SK-N-SH (cell line): ENCODE measurements at regions not wholly inside any gene's neighbourhood (a gene's known extent, or its start where the extent isn't known, plus 50 kb on each side); places are given as distances from the start of the nearest gene placed in this dataset.

Experiments used
- CTCF ChIA-PET: fragments of 300-600, 350-600 bp; formaldehyde crosslinking; extraction: SDS; loops from one replicate; lab custom pipeline; 2021; lab: Yijun Ruan, JAX
- POLR2A ChIA-PET: fragments of 350-600 bp; sonication (Branson Sonifier 250); formaldehyde crosslinking; extraction: SDS; loops from one replicate; lab custom pipeline; 2020; ENCODE audit warnings: antibody characterized with exemption, inconsistent platforms; lab: Yijun Ruan, JAX
- DNase-seq: peaks from one replicate; pipeline ENCODE4 v3.0.0; 2012
- H2AFZ ChIP-seq: fragments of 200-600 bp; sonication (generic); 2 replicates; pipeline ENCODE4 v1.8.1; 2016; ENCODE audit warnings: antibody characterized with exemption, mild to moderate bottlenecking, low read depth
- H3F3A ChIP-seq: fragments of 200-600 bp; sonication (generic); replicated peaks from 2 replicates; pipeline ENCODE3; 2016; ENCODE audit warnings: antibody characterized with exemption, mild to moderate bottlenecking; ENCODE audit not compliant: insufficient read depth
- H3K27ac ChIP-seq, 2 experiments: fragments of 200-500 bp in 1 of 2; fragments of 200-600 bp in 1 of 2; sonication (Bioruptor generic) in 1 of 2; sonication (generic), shearing (Covaris generic) in 1 of 2; 2 replicates each; pipeline versions ENCODE4 v1.5.1 to v1.6.1; 2014 to 2016; ENCODE audit warnings: low read depth in 2 of 2, inconsistent platforms in 1 of 2, low read length in 1 of 2, mild to moderate bottlenecking in 1 of 2, mixed read lengths in 1 of 2
- H3K27me3 ChIP-seq: fragments of 200-600 bp; sonication (generic), shearing (Covaris generic); 2 replicates; pipeline ENCODE4 v1.6.1; 2016; ENCODE audit warnings: mixed run types; ENCODE audit not compliant: insufficient read depth
- H3K36me3 ChIP-seq, 2 experiments: fragments of 200-500 bp in 1 of 2; fragments of 200-600 bp in 1 of 2; sonication (Bioruptor generic) in 1 of 2; sonication (generic) in 1 of 2; replicated peaks in 1 of 2; 2 replicates each; pipeline versions ENCODE3 to v1.5.1; 2014 to 2016; ENCODE audit warnings: low read length in 1 of 2, mild to moderate bottlenecking in 1 of 2; ENCODE audit not compliant: insufficient read depth in 2 of 2, control insufficient read depth in 1 of 2
- H3K4me1 ChIP-seq, 2 experiments: fragments of 200-500 bp in 1 of 2; fragments of 200-600 bp in 1 of 2; sonication (Bioruptor generic) in 1 of 2; sonication (generic), shearing (Covaris generic) in 1 of 2; 2 replicates each; pipeline versions ENCODE4 v1.5.1 to v1.6.1; 2014 to 2016; ENCODE audit warnings: low read depth in 1 of 2, low read length in 1 of 2, mixed run types in 1 of 2; ENCODE audit not compliant: insufficient read depth in 2 of 2, control insufficient read depth in 1 of 2
- H3K4me2 ChIP-seq: fragments of 200-600 bp; sonication (generic), shearing (Covaris generic); 2 replicates; pipeline ENCODE4 v1.6.1; 2017; ENCODE audit warnings: mixed run types
- H3K4me3 ChIP-seq, 2 experiments: fragments of 200-500 bp in 1 of 2; fragments of 200-600 bp in 1 of 2; sonication (Bioruptor generic) in 1 of 2; sonication (generic), shearing (Covaris generic) in 1 of 2; 2 replicates each; pipeline versions ENCODE4 v1.5.1 to v1.8.1; 2014 to 2016; ENCODE audit warnings: low read depth in 2 of 2, inconsistent platforms in 1 of 2, low read length in 1 of 2, mild to moderate bottlenecking in 1 of 2, mixed read lengths in 1 of 2, moderate library complexity in 1 of 2
- H3K79me2 ChIP-seq: fragments of 200-600 bp; sonication (generic); 2 replicates; pipeline ENCODE4 v1.8.1; 2017; ENCODE audit warnings: mild to moderate bottlenecking; ENCODE audit not compliant: insufficient read depth
- H3K9ac ChIP-seq: fragments of 200-600 bp; sonication (generic); 2 replicates; pipeline ENCODE4 v1.6.1; 2017; ENCODE audit warnings: mixed run types
- H3K9me2 ChIP-seq: fragments of 200-600 bp; sonication (generic); 2 replicates; pipeline ENCODE4 v1.6.1; 2017; ENCODE audit warnings: mixed run types
- H3K9me3 ChIP-seq: fragments of 200-600 bp; sonication (generic); 2 replicates; pipeline ENCODE4 v1.6.1; 2017; ENCODE audit warnings: mixed run types, mild to moderate bottlenecking, moderate library complexity
- H4K20me1 ChIP-seq: fragments of 200-600 bp; sonication (generic); 2 replicates; pipeline ENCODE4 v1.6.1; 2017; ENCODE audit warnings: mild to moderate bottlenecking, mixed run types; ENCODE audit not compliant: insufficient read depth
- CTCF ChIP-seq: fragments of 200-600 bp; sonication (generic); IDR thresholded peaks from 2 replicates; pipeline ENCODE4 v1.6.1; 2017; ENCODE audit warnings: antibody characterized with exemption, mild to moderate bottlenecking, moderate library complexity
- ELF1 ChIP-seq: IDR thresholded peaks from 2 replicates; pipeline ENCODE4 v1.4.0; 2012
- FOSL2 ChIP-seq: IDR thresholded peaks from 2 replicates; pipeline ENCODE4 v1.4.0; 2012; ENCODE audit warnings: low read depth, mild to moderate bottlenecking, moderate library complexity, borderline replicate concordance
- IRF3 ChIP-seq: fragments of 150-350 bp; IDR thresholded peaks from 2 replicates; pipeline ENCODE4 v1.6.1; 2016; ENCODE audit warnings: mild to moderate bottlenecking, low read depth, low read length
- MAX ChIP-seq: IDR thresholded peaks from 2 replicates; pipeline ENCODE4 v1.4.0; 2012; ENCODE audit warnings: low read depth
- PBX3 ChIP-seq: IDR thresholded peaks from 2 replicates; pipeline ENCODE4; 2012
- RAD21 ChIP-seq: IDR thresholded peaks from 2 replicates; pipeline ENCODE4 v1.6.1; 2012; ENCODE audit warnings: mild to moderate bottlenecking, low read length
- REST ChIP-seq: IDR thresholded peaks from 2 replicates; pipeline ENCODE4 v1.6.1; 2012; ENCODE audit warnings: mild to moderate bottlenecking, low read depth, low read length, moderate library complexity
- RFX5 ChIP-seq: IDR thresholded peaks from 2 replicates; pipeline ENCODE4 v1.6.1; 2012; ENCODE audit warnings: mild to moderate bottlenecking, improper control_type of control experiment, low read length
- USF2 ChIP-seq: fragments of 150-350 bp; IDR thresholded peaks from 2 replicates; pipeline ENCODE4 v1.6.1; 2017; ENCODE audit warnings: antibody characterized with exemption, low read length, low read depth, borderline replicate concordance
- ZBTB33 ChIP-seq: IDR thresholded peaks from 2 replicates; pipeline ENCODE4 v1.4.0; 2012; ENCODE audit warnings: low read depth, borderline replicate concordance
- WGBS: methylation state at CpG from one replicate; pipeline ENCODE4 v1.1.6; 2017; ENCODE audit warnings: low lambda C conversion rate; 5-methylcytosine and 5-hydroxymethylcytosine counted together

- TF ChIP-seq PBX3 (no peak), RFX5 (no peak), FOSL2 (no peak), USF2 (no peak)
Observed at GRCh38 chr7:96416116-96416515, 94.2 kb upstream of the SLC25A13 start (continued).

GRCh38 chr7:96415293-96415940 lies 93.5 kb upstream of the SLC25A13 start:
- H3K9me3 ChIP-seq = no peaks in the 10 kb centered on the region
- DNase-seq = no peak
- no peak overlapping the region for H3K9ac ChIP-seq
- no peaks in the 10 kb centered on the region for H3K9me2 ChIP-seq
- H3K36me3 ChIP-seq = no peaks in the 10 kb centered on the region
- no peaks in the 10 kb centered on the region for H4K20me1 ChIP-seq
- no peak overlapping the region for H2AFZ ChIP-seq
- H3K4me1 ChIP-seq = peaks cover 0 to 12% of the 10 kb centered on the region in 2 experiments; a peak in 2 of 4 replicates
- TF ChIP-seq CTCF = no peak
- TF ChIP-seq MAX = no peak
- no peak for TF ChIP-seq REST
- no peak for TF ChIP-seq IRF3
- no peak for TF ChIP-seq ZBTB33
- TF ChIP-seq RAD21 = no peak
- no peak for TF ChIP-seq ELF1
- H3K4me2 ChIP-seq = no peak overlapping the region
- ChIA-PET CTCF (interaction anchor here (0.6 to 10.3 kb wide), 30 partner anchors 8 to 612 kb away, joined by 3 to 130 read pairs (median 4); partner anchors contain the start of genes DLX5 and SEM1), POLR2A (no interaction called here)
- no peaks in the 10 kb centered on the region for H3F3A ChIP-seq
- 64% methylated on average over 3 of the region's 3 CpGs for WGBS
- H3K27me3 ChIP-seq = no peaks in the 10 kb centered on the region
- H3K27ac ChIP-seq = no peak overlapping the region
- H3K4me3 ChIP-seq = no peak overlapping the region
- no peaks in the 10 kb centered on the region for H3K79me2 ChIP-seq
